ENCODE measurements at regions not wholly inside any gene's neighbourhood (a gene's known extent, or its start where the extent isn't known, plus 50 kb on each side); places are given as distances from the start of the nearest gene placed in this dataset.

- intact Hi-C loops (cut with micrococcal nuclease), result no loop called here
- H3K4me1 Mint-ChIP-seq (ENCODE audit: insufficient read depth, unreplicated experiment), result no peaks in the 10 kb centered on the region
- no TSS peak for BruUV-seq (replicated peaks)
- POLR2A ChIA-PET, result interaction anchor here (0.7 to 1.5 kb wide), 3 partner anchors 11 to 1041 kb away, joined by 3 to 4 read pairs (median 3); partner anchors contain the start of gene CITED2
- H3K36me3 Mint-ChIP-seq (ENCODE audit: insufficient read depth, unreplicated experiment), result no peaks in the 10 kb centered on the region
- H3K9me3 Mint-ChIP-seq (ENCODE audit: unreplicated experiment), result no peaks in the 10 kb centered on the region
- no peak overlapping the region for H3K27ac Mint-ChIP-seq (ENCODE audit: low read depth, unreplicated experiment)
- CTCF ChIA-PET, result interaction anchor here (0.6 kb wide), 1 partner anchor 436 kb away, joined by 3 read pairs; no protein-coding TSS in a partner anchor
- H3K4me3 Mint-ChIP-seq (ENCODE audit: unreplicated experiment), result no peak overlapping the region
- H3K27me3 Mint-ChIP-seq (ENCODE audit: insufficient read depth, unreplicated experiment), result no peaks in the 10 kb centered on the region
- no peak for TF ChIP-seq CTCF (IDR thresholded peaks at IDR 0.05; ENCODE audit: unreplicated experiment)
- no peak for DNase-seq (ENCODE audit: unreplicated experiment)
Measured at GRCh38 chr6:140414966-140415620, 1040.6 kb upstream of the CITED2 start.

- no peak for DNase-seq (ENCODE audit: unreplicated experiment)
- no peak overlapping the region for H3K4me3 Mint-ChIP-seq (ENCODE audit: unreplicated experiment)
- no peak overlapping the region for H3K27ac Mint-ChIP-seq (ENCODE audit: low read depth, unreplicated experiment)
- peaks cover 8% of the 10 kb centered on the region for H3K4me1 Mint-ChIP-seq (ENCODE audit: insufficient read depth, unreplicated experiment)
- intact Hi-C loops (cut with micrococcal nuclease), result no loop called here
- peaks cover 17% of the 10 kb centered on the region for H3K9me3 Mint-ChIP-seq (ENCODE audit: unreplicated experiment)
- ChIA-PET CTCF (no interaction called here), POLR2A (no interaction called here)
- H3K36me3 Mint-ChIP-seq (ENCODE audit: insufficient read depth, unreplicated experiment), result no peaks in the 10 kb centered on the region
- no TSS peak for BruUV-seq (replicated peaks)
- TF ChIP-seq CTCF (IDR thresholded peaks at IDR 0.05; ENCODE audit: unreplicated experiment), result no peak
- H3K27me3 Mint-ChIP-seq (ENCODE audit: insufficient read depth, unreplicated experiment), result no peaks in the 10 kb centered on the region
Measured at GRCh38 chr6:140403020-140403419, 1028.6 kb upstream of the CITED2 start.

- Mint-ChIP-seq H3K4me3 (ENCODE audit: unreplicated experiment) (no peak overlapping the region), H3K27me3 (ENCODE audit: insufficient read depth, unreplicated experiment) (no peaks in the 10 kb centered on the region), H3K27ac (ENCODE audit: low read depth, unreplicated experiment) (peak overlapping the region; percentile 20), H3K4me1 (ENCODE audit: insufficient read depth, unreplicated experiment) (peaks cover 8% of the 10 kb centered on the region), H3K9me3 (ENCODE audit: unreplicated experiment) (peaks cover 7% of the 10 kb centered on the region), H3K36me3 (ENCODE audit: insufficient read depth, unreplicated experiment) (no peaks in the 10 kb centered on the region)
- no peak for DNase-seq (ENCODE audit: unreplicated experiment)
- POLR2A ChIA-PET, result no interaction called here
- BruUV-seq (replicated peaks), result no TSS peak
- CTCF ChIA-PET, result no interaction called here
- TF ChIP-seq CTCF (IDR thresholded peaks at IDR 0.05; ENCODE audit: unreplicated experiment), result no peak
- intact Hi-C loops (cut with micrococcal nuclease), result no loop called here
Measured at GRCh38 chr6:140401761-140402160, 1027.3 kb upstream of the CITED2 start.

GRCh38 chr6:140398076-140398475, 1023.6 kb upstream of the CITED2 start:
- TF ChIP-seq CTCF (IDR thresholded peaks at IDR 0.05; ENCODE audit: unreplicated experiment), result no peak
- H3K4me3 Mint-ChIP-seq (ENCODE audit: unreplicated experiment), result no peak overlapping the region
- H3K9me3 Mint-ChIP-seq (ENCODE audit: unreplicated experiment), result no peaks in the 10 kb centered on the region
- no peak overlapping the region for H3K27ac Mint-ChIP-seq (ENCODE audit: low read depth, unreplicated experiment)
- intact Hi-C loops (cut with micrococcal nuclease), result no loop called here
- ChIA-PET CTCF (no interaction called here), POLR2A (interaction anchor here (0.8 kb wide), 1 partner anchor 15 kb away, joined by 3 read pairs; no protein-coding TSS in a partner anchor)
- no TSS peak for BruUV-seq (replicated peaks)
- peaks cover 8% of the 10 kb centered on the region for H3K4me1 Mint-ChIP-seq (ENCODE audit: insufficient read depth, unreplicated experiment)
- no peak for DNase-seq (ENCODE audit: unreplicated experiment)
- no peaks in the 10 kb centered on the region for H3K27me3 Mint-ChIP-seq (ENCODE audit: insufficient read depth, unreplicated experiment)
- no peaks in the 10 kb centered on the region for H3K36me3 Mint-ChIP-seq (ENCODE audit: insufficient read depth, unreplicated experiment)

Measured in MCF 10A (cell line).